Stimulated activated naive B cell treated with anti-CD40 and anti-IgM and Interleukin-4, amounts not matched to agents 10 μg/mL and 1 μg/mL and 100 μg/mL, for 72 hours (primary cell): ENCODE measurements at regions not wholly inside any gene's neighbourhood (a gene's known extent, or its start where the extent isn't known, plus 50 kb on each side); places are given as distances from the start of the nearest gene placed in this dataset.

Experiments
- ATAC-seq, 2 donors: fragments of 150-1000 bp; cut with Tn5 transposase; replicated peaks; 2 replicates each; pipeline ENCODE4 v1.10.0; 2021; ENCODE audit warnings: moderate library complexity in 1 of 2
- DNase-seq: peaks from one replicate; pipeline ENCODE4 v3.0.0; 2021
- H3K27ac Mint-ChIP-seq: one replicate; pipeline ENCODE4 v1.8.0; 2022; ENCODE audit warnings: mild to moderate bottlenecking, mixed read lengths
- H3K27me3 Mint-ChIP-seq, 2 donors: one replicate each; pipeline ENCODE4 v1.8.0; 2022; ENCODE audit warnings: mixed read lengths in 2 of 2
- H3K36me3 Mint-ChIP-seq, 2 donors: one replicate each; pipeline ENCODE4 v1.8.0; 2022; ENCODE audit warnings: mixed read lengths in 2 of 2, mild to moderate bottlenecking in 1 of 2
- H3K4me1 Mint-ChIP-seq, 2 donors: one replicate each; pipeline ENCODE4 v1.8.0; 2022; ENCODE audit warnings: mixed read lengths in 2 of 2, mild to moderate bottlenecking in 1 of 2
- H3K4me3 Mint-ChIP-seq, 2 donors: one replicate each; pipeline ENCODE4 v1.8.0; 2022; ENCODE audit warnings: mild to moderate bottlenecking in 2 of 2, mixed read lengths in 2 of 2, moderate library complexity in 1 of 2
- H3K9me3 Mint-ChIP-seq, 2 donors: one replicate each; pipeline ENCODE4 v1.8.0; 2022; ENCODE audit warnings: mixed read lengths in 2 of 2, mild to moderate bottlenecking in 1 of 2

- Mint-ChIP-seq H3K36me3 (no peaks in the 10 kb centered on the region), H3K9me3 (peaks cover 4 to 12% of the 10 kb centered on the region in 2 donors), H3K27me3 (no peaks in the 10 kb centered on the region), H3K4me3 (no peak overlapping the region), H3K27ac (no peak overlapping the region), H3K4me1 (no peaks in the 10 kb centered on the region)
- DNase-seq (no peak), ATAC-seq (no peak)
Measured at GRCh38 chr14:25180221-25180620, 130.3 kb upstream of the STXBP6 start.

GRCh38 chr14:25178255-25178654 lies 128.3 kb upstream of the STXBP6 start:
- peaks cover 2 to 8% of the 10 kb centered on the region in 2 donors for H3K9me3 Mint-ChIP-seq
- H3K27ac Mint-ChIP-seq, result no peak overlapping the region
- no peak overlapping the region for H3K4me3 Mint-ChIP-seq
- no peak for DNase-seq
- no peaks in the 10 kb centered on the region for H3K36me3 Mint-ChIP-seq
- H3K27me3 Mint-ChIP-seq, result no peaks in the 10 kb centered on the region
- ATAC-seq, result no peak
- no peaks in the 10 kb centered on the region for H3K4me1 Mint-ChIP-seq

GRCh38 chr14:25150934-25151790 lies 101.2 kb upstream of the STXBP6 start:
- no peak overlapping the region for H3K27ac Mint-ChIP-seq
- H3K36me3 Mint-ChIP-seq, result no peaks in the 10 kb centered on the region
- no peaks in the 10 kb centered on the region for H3K4me1 Mint-ChIP-seq
- ATAC-seq, result no peak
- H3K27me3 Mint-ChIP-seq, result peaks cover 0 to 5% of the 10 kb centered on the region in 2 donors
- no peak overlapping the region for H3K4me3 Mint-ChIP-seq
- no peak for DNase-seq
- H3K9me3 Mint-ChIP-seq, result no peaks in the 10 kb centered on the region

- peaks cover 0 to 5% of the 10 kb centered on the region in 2 donors for H3K27me3 Mint-ChIP-seq
- DNase-seq (no peak), ATAC-seq (no peak)
- H3K4me1 Mint-ChIP-seq, result no peaks in the 10 kb centered on the region
- H3K36me3 Mint-ChIP-seq, result no peaks in the 10 kb centered on the region
- no peak overlapping the region for H3K27ac Mint-ChIP-seq
- H3K9me3 Mint-ChIP-seq, result no peaks in the 10 kb centered on the region
- no peak overlapping the region for H3K4me3 Mint-ChIP-seq
Measured at GRCh38 chr14:25150401-25150800, 100.5 kb upstream of the STXBP6 start.

- DNase-seq (no peak), ATAC-seq (no peak)
- no peaks in the 10 kb centered on the region for H3K36me3 Mint-ChIP-seq
- peaks cover 4% of the 10 kb centered on the region in 2 donors for H3K9me3 Mint-ChIP-seq
- no peak overlapping the region for H3K27ac Mint-ChIP-seq
- no peaks in the 10 kb centered on the region for H3K4me1 Mint-ChIP-seq
- H3K4me3 Mint-ChIP-seq, result no peak overlapping the region
- peaks cover 1 to 2% of the 10 kb centered on the region in 2 donors for H3K27me3 Mint-ChIP-seq
Measured at GRCh38 chr14:25140411-25140810, 90.5 kb upstream of the STXBP6 start.

GRCh38 chr14:25136811-25137210 lies 86.9 kb upstream of the STXBP6 start:
- peaks cover 23 to 28% of the 10 kb centered on the region in 2 donors for H3K27me3 Mint-ChIP-seq
- H3K4me3 Mint-ChIP-seq, result no peak overlapping the region
- H3K4me1 Mint-ChIP-seq, result peaks cover 6 to 7% of the 10 kb centered on the region in 2 donors
- DNase-seq (no peak), ATAC-seq (no peak)
- no peaks in the 10 kb centered on the region for H3K36me3 Mint-ChIP-seq
- H3K9me3 Mint-ChIP-seq, result peaks cover 4% of the 10 kb centered on the region in 2 donors
- H3K27ac Mint-ChIP-seq, result no peak overlapping the region

GRCh38 chr14:25134184-25134583 lies 84.2 kb upstream of the STXBP6 start:
- no peak for DNase-seq
- ATAC-seq, result no peak
- H3K27ac Mint-ChIP-seq, result no peak overlapping the region
- peaks cover 30 to 40% of the 10 kb centered on the region in 2 donors for H3K27me3 Mint-ChIP-seq
- peaks cover 0 to 4% of the 10 kb centered on the region in 2 donors for H3K9me3 Mint-ChIP-seq
- H3K36me3 Mint-ChIP-seq, result no peaks in the 10 kb centered on the region
- no peak overlapping the region for H3K4me3 Mint-ChIP-seq
- peaks cover 7 to 8% of the 10 kb centered on the region in 2 donors for H3K4me1 Mint-ChIP-seq

GRCh38 chr14:25132732-25133422 lies 82.9 kb upstream of the STXBP6 start:
- no peaks in the 10 kb centered on the region for H3K9me3 Mint-ChIP-seq
- no peak overlapping the region for H3K4me3 Mint-ChIP-seq
- H3K27me3 Mint-ChIP-seq, result peaks cover 30 to 40% of the 10 kb centered on the region in 2 donors
- no peak overlapping the region for H3K27ac Mint-ChIP-seq
- H3K4me1 Mint-ChIP-seq, result peaks cover 7 to 8% of the 10 kb centered on the region in 2 donors
- peak; percentile 24 for DNase-seq
- H3K36me3 Mint-ChIP-seq, result no peaks in the 10 kb centered on the region
- peak; percentile 83 to 87 for ATAC-seq

- H3K4me1 Mint-ChIP-seq, result peaks cover 7 to 8% of the 10 kb centered on the region in 2 donors
- H3K36me3 Mint-ChIP-seq, result no peaks in the 10 kb centered on the region
- ATAC-seq (no peak), DNase-seq (no peak)
- no peaks in the 10 kb centered on the region for H3K9me3 Mint-ChIP-seq
- no peak overlapping the region for H3K27ac Mint-ChIP-seq
- H3K4me3 Mint-ChIP-seq, result no peak overlapping the region
- H3K27me3 Mint-ChIP-seq, result peaks cover 30 to 40% of the 10 kb centered on the region in 2 donors
Measured at GRCh38 chr14:25132094-25132493, 82.1 kb upstream of the STXBP6 start.

GRCh38 chr14:25122843-25123242 lies 72.9 kb upstream of the STXBP6 start:
- no peaks in the 10 kb centered on the region for H3K4me1 Mint-ChIP-seq
- no peak overlapping the region for H3K27ac Mint-ChIP-seq

GRCh38 chr14:25122211-25122610 lies 72.3 kb upstream of the STXBP6 start:
- DNase-seq (no peak), ATAC-seq (no peak)
- H3K27ac Mint-ChIP-seq, result no peak overlapping the region
- H3K9me3 Mint-ChIP-seq, result no peaks in the 10 kb centered on the region
- H3K27me3 Mint-ChIP-seq, result peaks cover 5 to 6% of the 10 kb centered on the region in 2 donors
- H3K36me3 Mint-ChIP-seq, result no peaks in the 10 kb centered on the region
- no peak overlapping the region for H3K4me3 Mint-ChIP-seq
- H3K4me1 Mint-ChIP-seq, result no peaks in the 10 kb centered on the region

More at GRCh38 chr14:25122843-25123242, 72.9 kb upstream of the STXBP6 start:
- H3K27me3 Mint-ChIP-seq, result peaks cover 5 to 6% of the 10 kb centered on the region in 2 donors
- no peaks in the 10 kb centered on the region for H3K36me3 Mint-ChIP-seq
- no peak for DNase-seq
- H3K4me3 Mint-ChIP-seq, result no peak overlapping the region
- no peak for ATAC-seq
- H3K9me3 Mint-ChIP-seq, result no peaks in the 10 kb centered on the region

GRCh38 chr14:25121337-25122129 lies 71.6 kb upstream of the STXBP6 start:
- Mint-ChIP-seq H3K27ac (no peak overlapping the region), H3K9me3 (no peaks in the 10 kb centered on the region), H3K27me3 (peaks cover 5 to 6% of the 10 kb centered on the region in 2 donors), H3K4me3 (no peak overlapping the region), H3K4me1 (no peaks in the 10 kb centered on the region), H3K36me3 (no peaks in the 10 kb centered on the region)
- DNase-seq (no peak), ATAC-seq (no peak)

- peaks cover 0 to under 1% of the 10 kb centered on the region in 2 donors for H3K9me3 Mint-ChIP-seq
- peaks cover 6 to 7% of the 10 kb centered on the region in 2 donors for H3K27me3 Mint-ChIP-seq
- H3K4me3 Mint-ChIP-seq, result no peak overlapping the region
- no peak for ATAC-seq
- no peak overlapping the region for H3K27ac Mint-ChIP-seq
- no peaks in the 10 kb centered on the region for H3K36me3 Mint-ChIP-seq
- H3K4me1 Mint-ChIP-seq, result no peaks in the 10 kb centered on the region
- DNase-seq, result no peak
Measured at GRCh38 chr14:25120261-25120660, 70.3 kb upstream of the STXBP6 start.

GRCh38 chr14:25118671-25119070 lies 68.7 kb upstream of the STXBP6 start:
- no peak for ATAC-seq
- H3K36me3 Mint-ChIP-seq, result no peaks in the 10 kb centered on the region
- peaks cover 0 to 3% of the 10 kb centered on the region in 2 donors for H3K9me3 Mint-ChIP-seq
- H3K27me3 Mint-ChIP-seq, result peaks cover 6 to 12% of the 10 kb centered on the region in 2 donors
- H3K4me3 Mint-ChIP-seq, result no peak overlapping the region
- DNase-seq, result no peak
- H3K4me1 Mint-ChIP-seq, result no peaks in the 10 kb centered on the region
- H3K27ac Mint-ChIP-seq, result no peak overlapping the region
